22Rv1 (cell line): ENCODE measurements at regions not wholly inside any gene's neighbourhood (a gene's known extent, or its start where the extent isn't known, plus 50 kb on each side); places are given as distances from the start of the nearest gene placed in this dataset.

ENCODE experiments used
- ZFX ChIP-seq: fragments of 450-650 bp; IDR thresholded peaks from 2 replicates; pipeline ENCODE4 v1.6.1; 2017; ENCODE audit warnings: antibody characterized with exemption, borderline replicate concordance
- TF ChIP-seq, protein P1 (sequence below): fragments of 450-650 bp; IDR thresholded peaks from 2 replicates; pipeline ENCODE4 v1.5.1; 2017; ENCODE audit warnings: mild to moderate bottlenecking

- TF ChIP-seq, protein P1, sequence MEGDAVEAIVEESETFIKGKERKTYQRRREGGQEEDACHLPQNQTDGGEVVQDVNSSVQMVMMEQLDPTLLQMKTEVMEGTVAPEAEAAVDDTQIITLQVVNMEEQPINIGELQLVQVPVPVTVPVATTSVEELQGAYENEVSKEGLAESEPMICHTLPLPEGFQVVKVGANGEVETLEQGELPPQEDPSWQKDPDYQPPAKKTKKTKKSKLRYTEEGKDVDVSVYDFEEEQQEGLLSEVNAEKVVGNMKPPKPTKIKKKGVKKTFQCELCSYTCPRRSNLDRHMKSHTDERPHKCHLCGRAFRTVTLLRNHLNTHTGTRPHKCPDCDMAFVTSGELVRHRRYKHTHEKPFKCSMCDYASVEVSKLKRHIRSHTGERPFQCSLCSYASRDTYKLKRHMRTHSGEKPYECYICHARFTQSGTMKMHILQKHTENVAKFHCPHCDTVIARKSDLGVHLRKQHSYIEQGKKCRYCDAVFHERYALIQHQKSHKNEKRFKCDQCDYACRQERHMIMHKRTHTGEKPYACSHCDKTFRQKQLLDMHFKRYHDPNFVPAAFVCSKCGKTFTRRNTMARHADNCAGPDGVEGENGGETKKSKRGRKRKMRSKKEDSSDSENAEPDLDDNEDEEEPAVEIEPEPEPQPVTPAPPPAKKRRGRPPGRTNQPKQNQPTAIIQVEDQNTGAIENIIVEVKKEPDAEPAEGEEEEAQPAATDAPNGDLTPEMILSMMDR: no peak
- TF ChIP-seq ZFX: no peak
Measured at GRCh38 chr2:136210822-136211221, 92.9 kb upstream of the CXCR4 start.
